OCI-LY7 (cell line): ENCODE measurements at regions not wholly inside any gene's neighbourhood (a gene's known extent, or its start where the extent isn't known, plus 50 kb on each side); places are given as distances from the start of the nearest gene placed in this dataset.

Experiments used
- BruUV-seq: library from RNA; stranded (reverse); fragments of 400-500 nt; replicated peaks from 2 replicates; lab custom pipeline; 2021; lab: Mats Ljungman, UMichigan
- CTCF ChIA-PET: fragments of 300-600 bp; sonication (Branson Sonifier 250); formaldehyde crosslinking; loops from one replicate; lab custom pipeline; 2022; ENCODE audit warnings: antibody characterized with exemption; ENCODE audit not compliant: unreplicated experiment; lab: Charles Lee
- POLR2A ChIA-PET: fragments of 300-600 bp; sonication (Branson Sonifier 250); formaldehyde crosslinking; loops from one replicate; lab custom pipeline; 2022; ENCODE audit warnings: antibody characterized with exemption; lab: Charles Lee
- DNase-seq: peaks from one replicate; pipeline ENCODE4 v3.0.0-alpha.2; 2015; ENCODE audit warnings: low spot score
- H2AFZ ChIP-seq: fragments of 200-600 bp; sonication (generic), shearing (Covaris generic); 2 replicates; pipeline ENCODE4 v1.6.1; 2014; ENCODE audit warnings: mild to moderate bottlenecking, antibody characterized with exemption, low read length, moderate library complexity
- H3K27ac ChIP-seq: fragments of 200-600 bp; sonication (generic); 2 replicates; pipeline ENCODE4 v1.5.1; 2014; ENCODE audit warnings: mixed run types, low read depth, mild to moderate bottlenecking, moderate library complexity, low read length, inconsistent platforms; ENCODE audit not compliant: poor library complexity, severe bottlenecking
- H3K36me3 ChIP-seq: fragments of 200-600 bp; sonication (generic); 2 replicates; pipeline ENCODE4 v1.6.1; 2014; ENCODE audit warnings: mild to moderate bottlenecking, antibody characterized with exemption, low read length, moderate library complexity, mixed read lengths; ENCODE audit not compliant: insufficient read depth
- H3K4me1 ChIP-seq: fragments of 200-600 bp; sonication (generic); 2 replicates; pipeline ENCODE4 v1.5.1; 2014; ENCODE audit warnings: mild to moderate bottlenecking, low read length; ENCODE audit not compliant: insufficient read depth, poor library complexity, severe bottlenecking
- H3K4me2 ChIP-seq: fragments of 200-600 bp; sonication (generic); 2 replicates; pipeline ENCODE4 v1.6.1; 2014; ENCODE audit warnings: mild to moderate bottlenecking, low read length
- H3K4me3 ChIP-seq: fragments of 200-600 bp; sonication (generic); 2 replicates; pipeline ENCODE4 v1.5.1; 2014; ENCODE audit warnings: mild to moderate bottlenecking, low read depth, low read length; ENCODE audit not compliant: poor library complexity, severe bottlenecking
- H3K79me2 ChIP-seq: fragments of 200-600 bp; sonication (generic); 2 replicates; pipeline ENCODE4 v1.6.1; 2016; ENCODE audit warnings: low read depth, mild to moderate bottlenecking, low read length, moderate library complexity, mixed read lengths; ENCODE audit not compliant: insufficient read depth
- H3K9me2 ChIP-seq: fragments of 200-600 bp; sonication (generic); 2 replicates; pipeline ENCODE4 v1.6.1; 2016; ENCODE audit warnings: mild to moderate bottlenecking, low read length, mixed read lengths; ENCODE audit not compliant: insufficient read depth
- H3K9me3 ChIP-seq: fragments of 200-600 bp; sonication (generic); 2 replicates; pipeline ENCODE4 v1.6.1; 2014; ENCODE audit warnings: mild to moderate bottlenecking, mixed run types, low read length, mixed read lengths
- H4K20me1 ChIP-seq: fragments of 200-600 bp; sonication (generic); 2 replicates; pipeline ENCODE4 v1.6.1; 2014; ENCODE audit warnings: mild to moderate bottlenecking, antibody characterized with exemption, low read length, moderate library complexity, mixed read lengths; ENCODE audit not compliant: insufficient read depth
- CTCF ChIP-seq: fragments of 200-600 bp; sonication (generic); conservative IDR thresholded peaks from 2 replicates; pipeline ENCODE4 v1.5.1; 2014; ENCODE audit warnings: mild to moderate bottlenecking, antibody characterized with exemption, low read length, moderate library complexity, mixed read lengths
- EZH2phosphoT487 ChIP-seq: fragments of 200-600 bp; sonication (generic); IDR thresholded peaks from 2 replicates; pipeline ENCODE4 v1.6.1; 2018; ENCODE audit warnings: low read depth, borderline replicate concordance, mild to moderate bottlenecking, mixed run types, antibody characterized with exemption, low read length, moderate library complexity, mixed read lengths
- intact Hi-C: fragments of 100-400 bp; cut with micrococcal nuclease; formaldehyde crosslinking; loops from one replicate; pipeline ENCODE4 v1.10.0; 2022; ENCODE audit not compliant: unreplicated experiment

GRCh38 chr20:40508821-40509220 is 180.2 kb downstream of the MAFB start:
- intact Hi-C loops = no loop called here

GRCh38 chr20:40506537-40506939 is 182.5 kb downstream of the MAFB start:
- no peaks in the 10 kb centered on the region for H3K4me1 ChIP-seq
- no peaks in the 10 kb centered on the region for H4K20me1 ChIP-seq
- H3K9me2 ChIP-seq = no peaks in the 10 kb centered on the region
- BruUV-seq = no TSS peak
- intact Hi-C loops = no loop called here
- H3K9me3 ChIP-seq = no peaks in the 10 kb centered on the region
- no peak overlapping the region for H3K4me2 ChIP-seq
- no peak for TF ChIP-seq EZH2phosphoT487
- no peak for TF ChIP-seq CTCF
- H3K79me2 ChIP-seq = no peaks in the 10 kb centered on the region
- H2AFZ ChIP-seq = no peak overlapping the region
- ChIA-PET CTCF (no interaction called here), POLR2A (no interaction called here)
- no peak overlapping the region for H3K27ac ChIP-seq
- H3K36me3 ChIP-seq = no peaks in the 10 kb centered on the region
- DNase-seq = no peak
- H3K4me3 ChIP-seq = no peak overlapping the region

More at GRCh38 chr20:40508821-40509220, 180.2 kb downstream of the MAFB start:
- Histone ChIP-seq H3K4me3 (no peak overlapping the region), H3K4me2 (no peak overlapping the region), H3K9me2 (no peaks in the 10 kb centered on the region), H3K27ac (no peak overlapping the region), H4K20me1 (no peaks in the 10 kb centered on the region), H3K79me2 (no peaks in the 10 kb centered on the region), H3K4me1 (no peaks in the 10 kb centered on the region), H3K36me3 (no peaks in the 10 kb centered on the region), H2AFZ (no peak overlapping the region), H3K9me3 (no peaks in the 10 kb centered on the region)
- POLR2A ChIA-PET = no interaction called here
- DNase-seq = no peak
- CTCF ChIA-PET = no interaction called here
- BruUV-seq = no TSS peak
- TF ChIP-seq CTCF (no peak), EZH2phosphoT487 (no peak)

- intact Hi-C loops = no loop called here
- H3K79me2 ChIP-seq = no peaks in the 10 kb centered on the region
- ChIA-PET CTCF (no interaction called here), POLR2A (no interaction called here)
- no peak for DNase-seq
- no peaks in the 10 kb centered on the region for H3K4me1 ChIP-seq
- no peaks in the 10 kb centered on the region for H4K20me1 ChIP-seq
- TF ChIP-seq EZH2phosphoT487 (no peak), CTCF (no peak)
- no peak overlapping the region for H2AFZ ChIP-seq
- H3K9me2 ChIP-seq = no peaks in the 10 kb centered on the region
- no peak overlapping the region for H3K4me3 ChIP-seq
- no peaks in the 10 kb centered on the region for H3K36me3 ChIP-seq
- H3K4me2 ChIP-seq = no peak overlapping the region
- H3K27ac ChIP-seq = no peak overlapping the region
- no TSS peak for BruUV-seq
- H3K9me3 ChIP-seq = no peaks in the 10 kb centered on the region
Observed at GRCh38 chr20:40503119-40503518, 185.9 kb downstream of the MAFB start.
